G401.6 (cell line): ENCODE measurements at regions not wholly inside any gene's neighbourhood (a gene's known extent, or its start where the extent isn't known, plus 50 kb on each side); places are given as distances from the start of the nearest gene placed in this dataset.
"Not testable (repeated sequence)": the region's sequence is repeated elsewhere in the genome, so short reads cannot be mapped to it uniquely, and the experiment has no call there.

Experiments used
- FAIRE-seq: peaks from 2 replicates; lab custom pipeline; 2012; peaks lifted over from hg19 to GRCh38; lab: Jason Lieb, UNC

- not testable (repeated sequence) for FAIRE-seq
Observed at GRCh38 chr2:90226465-90227072, 1535.1 kb downstream of the RPIA start.

DNA sequence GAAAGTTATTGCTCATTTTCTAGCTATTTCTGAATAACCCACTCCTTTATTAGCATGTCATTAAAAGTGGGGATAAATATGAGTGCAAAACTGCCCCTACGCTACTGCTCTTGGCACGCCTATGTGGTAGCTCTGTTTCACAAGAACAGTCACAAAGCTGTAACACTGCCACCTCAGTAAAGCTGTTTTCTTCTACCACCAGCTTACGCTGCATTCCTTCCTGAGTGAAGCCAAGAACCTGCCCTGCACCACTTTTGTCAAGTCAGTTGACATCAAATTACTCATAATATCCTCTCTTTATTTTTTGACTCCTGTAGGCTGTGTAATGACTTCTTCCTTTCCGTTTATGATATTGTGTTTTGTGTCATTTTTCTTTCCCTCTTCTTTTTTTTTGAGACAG, 1539.7 kb downstream of the RPIA start:
- not testable (repeated sequence) for FAIRE-seq

DNA sequence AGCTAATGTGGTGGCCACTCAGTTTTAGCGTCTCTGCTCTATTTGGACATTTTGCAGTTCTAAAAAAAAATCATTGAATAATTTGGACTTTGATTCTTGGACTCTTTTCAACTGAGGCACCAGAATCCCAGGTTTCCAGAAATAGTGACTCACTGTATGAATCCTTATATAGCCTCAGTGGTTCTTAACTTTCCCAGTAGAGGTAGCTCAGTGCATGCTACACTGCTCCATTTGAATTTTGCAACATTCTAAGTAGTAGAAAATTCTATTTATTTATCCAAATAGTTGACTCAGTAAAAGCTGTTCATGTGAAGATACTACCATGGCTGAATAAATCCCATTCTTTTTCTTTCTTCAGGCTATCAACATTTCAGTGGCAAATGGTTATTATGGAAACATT, 1544.0 kb downstream of the RPIA start:
- not testable (repeated sequence) for FAIRE-seq

GRCh38 chr2:90237923-90238361, 1546.5 kb downstream of the RPIA start:
- FAIRE-seq, result not testable (repeated sequence)

DNA sequence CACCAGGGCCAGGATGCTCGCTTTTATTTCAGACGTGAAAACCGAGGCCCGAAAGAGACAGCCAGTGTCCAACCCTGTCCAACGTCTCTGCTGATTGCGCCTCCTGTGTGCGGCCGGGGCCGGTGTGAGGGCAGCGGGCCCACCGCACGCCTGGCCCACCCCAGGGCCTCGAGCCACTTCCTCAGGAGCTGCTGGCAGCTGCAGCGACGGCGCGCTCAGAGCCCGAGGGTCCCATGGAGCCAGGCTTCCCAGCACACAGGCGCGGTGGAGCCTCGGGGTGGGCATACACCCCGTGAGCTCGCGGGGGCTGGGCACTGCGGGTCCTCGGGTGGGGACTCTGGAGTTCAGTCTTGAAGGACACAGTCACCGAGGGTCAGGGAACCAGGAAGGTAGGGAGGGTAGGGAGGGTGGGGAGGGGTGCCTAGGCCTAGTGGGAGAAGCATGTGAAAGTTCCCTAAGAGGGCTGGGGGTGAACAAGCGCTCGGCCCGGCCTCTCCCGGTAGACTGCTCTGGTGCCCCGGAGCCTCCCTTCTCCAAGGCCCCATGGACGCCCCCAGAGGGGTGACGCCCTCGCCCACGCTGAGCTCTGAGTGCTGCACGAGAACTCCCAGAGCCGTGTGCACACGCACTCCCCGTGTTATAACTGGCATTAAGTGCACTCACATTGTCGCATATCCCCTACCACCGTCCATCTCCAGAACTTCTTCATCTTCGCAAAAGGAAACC, 1547.2 kb downstream of the RPIA start:
- FAIRE-seq, result not testable (repeated sequence)

DNA sequence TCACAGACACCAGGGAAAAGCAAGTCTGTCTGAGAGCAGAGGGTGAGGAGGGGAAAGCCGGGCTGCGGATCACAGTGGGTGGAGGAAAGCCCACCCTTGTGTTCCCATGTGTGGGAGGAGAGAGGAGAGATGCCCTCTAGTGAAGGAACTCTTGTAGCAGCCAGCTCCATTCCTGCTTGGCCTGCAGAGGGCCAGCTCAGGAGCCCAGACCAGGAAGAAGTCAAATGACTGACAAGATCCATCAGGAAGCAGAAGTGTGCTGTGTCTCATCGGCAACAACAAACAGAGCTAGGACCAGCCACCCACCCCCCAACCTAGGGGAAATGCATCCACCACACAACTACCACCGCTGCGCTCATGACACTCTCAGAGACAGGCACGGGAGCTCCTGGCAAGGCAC, 1548.3 kb downstream of the RPIA start:
- FAIRE-seq, result not testable (repeated sequence)

DNA sequence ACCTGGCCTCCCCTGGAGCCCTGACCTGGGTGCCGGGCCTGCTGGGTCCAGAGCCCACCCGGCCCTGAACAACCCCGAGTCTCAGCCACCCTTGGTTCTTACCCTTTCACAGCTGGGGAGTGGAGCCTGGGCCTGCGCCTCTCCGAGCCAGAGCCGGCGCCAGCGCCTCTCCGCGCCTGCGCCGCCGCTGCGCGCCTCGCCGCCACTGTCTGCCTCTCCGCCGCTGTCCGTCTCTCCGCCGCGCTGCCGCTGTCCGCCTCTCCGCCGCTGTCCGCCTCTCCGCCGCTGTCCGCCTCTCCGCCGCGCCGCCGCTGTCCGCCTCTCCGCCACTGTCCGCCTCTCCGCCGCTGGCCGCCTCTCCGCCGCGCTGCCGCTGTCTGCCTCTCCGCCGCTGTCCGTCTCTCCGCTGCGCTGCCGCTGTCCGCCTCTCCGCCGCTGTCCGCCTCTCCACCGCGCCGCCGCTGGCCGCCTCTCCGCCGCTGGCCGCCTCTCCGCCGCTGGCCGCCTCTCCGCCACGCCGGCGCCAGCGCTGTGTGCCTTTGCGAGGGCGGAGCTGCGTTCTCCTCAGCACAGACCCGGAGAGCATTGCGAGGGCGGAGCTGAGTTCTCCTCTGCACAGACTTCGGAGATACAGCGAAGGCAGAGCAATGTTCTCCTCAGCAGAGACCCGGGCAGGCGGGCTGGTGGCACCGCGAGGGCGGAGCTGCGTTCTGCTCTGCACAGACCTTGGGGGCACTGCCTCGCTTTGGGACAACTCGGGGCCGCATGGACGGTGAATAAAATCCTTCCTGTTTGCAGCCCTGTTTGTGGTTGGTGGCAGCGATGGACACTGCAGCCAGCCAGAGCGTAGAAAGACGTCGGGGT, 1553.7 kb downstream of the RPIA start:
- FAIRE-seq, result not testable (repeated sequence)

GRCh38 chr2:90248400-90248799, 1556.9 kb downstream of the RPIA start:
- not testable (repeated sequence) for FAIRE-seq

DNA sequence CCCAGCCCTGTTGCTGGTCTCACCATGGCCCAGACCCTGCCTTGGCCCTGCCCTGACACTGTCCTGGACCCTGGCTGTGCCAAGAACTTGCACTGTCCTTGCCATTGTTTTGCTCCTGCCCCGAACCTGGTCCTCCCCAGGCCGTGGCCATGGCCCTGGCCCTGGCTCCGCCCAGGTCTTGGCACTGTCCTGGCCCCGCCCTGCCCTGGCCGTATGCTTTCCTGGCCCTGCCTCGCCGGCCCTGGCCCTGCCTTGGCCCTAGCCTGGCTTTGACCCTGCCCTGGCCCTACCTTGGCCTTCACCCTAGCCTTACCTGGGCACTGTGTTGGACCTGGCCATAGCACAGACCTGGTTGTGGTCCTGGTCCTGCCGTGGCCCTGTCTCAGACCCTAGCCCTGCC, 1558.9 kb downstream of the RPIA start:
- FAIRE-seq, result not testable (repeated sequence)

DNA sequence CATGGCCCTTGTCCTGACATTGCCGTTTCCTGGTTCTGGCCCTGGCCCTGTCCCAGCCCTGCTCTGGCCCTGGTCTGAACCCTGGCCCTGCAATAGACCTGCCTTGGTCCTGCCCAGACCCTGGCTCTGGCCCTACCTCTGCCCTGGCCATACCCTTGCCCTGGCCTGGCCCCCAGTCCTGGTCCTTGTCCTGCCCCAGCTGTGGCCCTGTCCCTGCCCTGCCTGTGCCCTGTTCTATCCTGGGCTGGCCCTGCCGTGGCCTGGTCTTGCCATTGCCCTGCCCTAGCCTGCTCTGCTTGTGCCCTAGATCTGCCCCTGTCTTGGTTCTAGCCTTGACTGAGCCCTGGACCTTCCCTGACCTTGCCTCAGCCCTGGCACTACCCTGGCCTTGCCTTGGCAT, 1560.1 kb downstream of the RPIA start:
- not testable (repeated sequence) for FAIRE-seq

GRCh38 chr2:90253306-90253705, 1561.8 kb downstream of the RPIA start:
- FAIRE-seq, result not testable (repeated sequence)

GRCh38 chr2:90266888-90267287, 1575.4 kb downstream of the RPIA start:
- FAIRE-seq, result not testable (repeated sequence)

DNA sequence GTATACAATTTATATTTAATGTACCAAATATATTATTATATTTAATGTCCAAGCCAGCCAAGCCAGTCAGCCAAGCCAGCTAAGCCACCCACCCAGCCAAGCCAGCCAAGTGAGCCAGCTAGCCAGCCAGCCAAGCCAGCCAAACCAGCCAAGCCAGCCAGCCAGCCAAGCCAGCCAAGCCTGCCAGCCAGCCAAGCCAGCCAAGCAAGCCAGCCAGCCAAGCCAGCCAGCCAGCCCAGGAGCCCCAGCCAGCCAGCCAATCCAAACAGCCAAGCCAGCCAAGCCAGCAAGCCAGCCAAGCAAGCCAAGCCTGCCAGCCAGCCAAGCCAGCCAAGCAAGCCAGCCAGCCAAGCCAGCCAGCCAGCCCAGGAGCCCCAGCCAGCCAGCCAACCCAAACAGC, 1596.3 kb downstream of the RPIA start:
- not testable (repeated sequence) for FAIRE-seq

DNA sequence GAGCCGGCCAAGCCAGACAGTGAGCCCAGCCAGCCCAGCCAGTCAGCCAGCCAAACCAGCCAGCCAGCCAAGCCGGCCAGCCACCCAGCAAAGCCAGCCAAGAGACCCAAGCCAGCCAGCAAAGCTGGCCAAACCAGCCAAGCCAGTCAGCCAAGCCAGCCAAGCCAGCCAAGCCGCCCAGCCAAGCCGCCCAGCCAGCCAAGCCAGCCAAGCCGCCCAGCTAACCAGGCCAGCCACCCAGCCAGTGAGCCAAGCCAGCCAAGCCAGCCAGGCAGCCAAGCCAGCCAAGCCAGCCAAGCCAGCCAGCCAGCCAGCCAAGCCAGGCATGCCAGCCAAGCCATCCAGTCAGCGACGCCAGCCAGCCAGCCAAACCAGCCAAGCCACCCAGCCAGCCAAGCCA, 1596.9 kb downstream of the RPIA start:
- not testable (repeated sequence) for FAIRE-seq

DNA sequence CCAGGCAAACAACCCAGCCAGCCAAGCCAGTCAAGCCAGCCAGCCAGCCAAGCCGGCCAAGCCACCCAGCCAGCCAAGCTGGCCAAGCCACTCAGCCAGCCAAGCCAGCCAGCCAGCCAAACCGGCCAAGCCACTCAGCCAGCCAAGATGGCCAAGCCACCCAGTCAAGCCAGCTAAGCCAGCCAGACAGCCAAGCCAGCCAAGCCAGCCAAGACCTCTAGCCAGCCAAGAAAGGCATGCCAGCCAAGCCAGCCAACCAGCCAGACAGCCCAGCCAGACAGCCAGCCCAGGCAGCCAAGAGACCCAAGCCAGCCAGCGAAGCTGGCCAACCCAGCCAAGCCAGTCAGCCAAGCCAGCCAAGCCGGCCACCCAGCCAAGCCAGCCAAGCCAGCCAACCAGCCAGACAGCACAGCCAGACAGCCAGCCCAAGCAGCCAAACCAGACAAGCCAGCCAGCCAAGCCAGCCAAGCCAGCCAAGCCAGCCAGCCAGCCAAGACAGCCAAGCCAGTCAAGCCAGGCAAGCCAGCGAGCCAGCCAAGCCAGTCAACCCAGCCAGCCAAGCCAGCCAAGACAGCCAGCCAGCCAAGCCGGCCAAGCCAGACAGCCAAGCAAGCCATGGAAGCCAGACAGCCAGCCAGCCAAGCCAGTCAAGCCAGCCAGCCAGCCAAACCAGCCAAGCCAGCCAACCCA, 1598.0 kb downstream of the RPIA start:
- not testable (repeated sequence) for FAIRE-seq

DNA sequence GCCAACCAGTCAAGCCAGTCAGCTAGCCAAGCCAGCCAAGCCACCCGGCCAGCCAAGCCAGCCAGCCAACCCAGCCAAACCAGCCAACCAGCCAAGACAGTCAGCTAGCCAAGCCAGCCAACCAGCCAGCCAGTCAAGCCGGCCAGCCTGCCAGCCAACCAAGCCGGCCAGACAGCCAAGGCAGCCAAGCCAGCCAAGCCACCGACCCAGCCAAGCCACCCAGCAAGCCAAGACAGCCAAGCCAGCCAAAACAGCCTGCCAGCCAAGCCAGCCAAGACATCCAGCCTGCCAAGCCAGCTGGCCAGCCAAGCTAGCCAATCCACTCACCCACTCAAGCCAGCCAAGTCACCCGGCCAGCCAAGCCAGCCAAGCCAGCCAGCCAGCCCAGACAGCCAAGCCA, 1599.2 kb downstream of the RPIA start:
- not testable (repeated sequence) for FAIRE-seq

GRCh38 chr2:90291168-90291883, 1599.9 kb downstream of the RPIA start:
- FAIRE-seq, result not testable (repeated sequence)

- FAIRE-seq, result not testable (repeated sequence)
Observed at GRCh38 chr2:90291934-90292333, 1600.5 kb downstream of the RPIA start.

DNA sequence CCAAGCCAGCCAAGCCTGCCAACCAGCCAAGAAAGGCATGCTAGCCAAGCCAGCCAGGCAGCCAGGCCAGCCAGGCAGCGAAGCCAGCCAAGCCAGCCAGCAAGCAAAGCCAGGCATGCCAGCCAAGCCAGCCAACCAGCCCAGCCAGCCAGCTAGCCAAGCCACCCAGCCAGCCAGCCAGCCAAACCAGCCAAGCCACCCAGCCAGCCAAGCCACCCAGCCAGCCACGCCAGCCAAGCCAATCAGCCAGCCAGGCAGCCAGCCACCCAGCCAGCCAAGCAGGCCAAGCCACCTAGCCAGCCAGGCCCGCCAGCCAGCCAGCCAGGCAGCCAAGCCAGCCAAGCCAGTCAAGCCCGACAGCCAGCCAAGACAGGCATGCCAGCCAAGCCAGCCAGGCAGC, 1601.0 kb downstream of the RPIA start:
- FAIRE-seq, result not testable (repeated sequence)

GRCh38 chr2:90293224-90293623, 1601.8 kb downstream of the RPIA start:
- FAIRE-seq, result not testable (repeated sequence)

DNA sequence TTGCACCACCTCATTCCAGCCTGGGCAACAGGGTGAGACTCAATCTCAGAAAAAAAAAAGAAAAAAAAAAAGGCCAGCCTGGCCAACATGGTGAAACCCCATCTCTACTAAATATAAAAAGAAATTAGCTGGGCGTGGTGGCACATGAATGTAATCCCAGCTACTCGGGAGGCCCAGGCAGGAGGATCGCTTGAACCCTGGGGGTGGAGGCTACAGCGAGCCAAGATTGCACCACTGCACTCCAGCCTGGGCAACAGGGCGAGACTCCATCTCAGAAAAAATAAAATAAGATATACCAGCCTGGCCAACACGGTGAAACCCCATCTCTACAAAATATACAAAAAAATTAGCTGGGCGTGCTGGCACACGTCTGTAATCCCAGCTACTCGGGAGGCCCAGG, 1602.3 kb downstream of the RPIA start:
- not testable (repeated sequence) for FAIRE-seq
